Mesendoderm (in vitro differentiated cells): ENCODE measurements at regions not wholly inside any gene's neighbourhood (a gene's known extent, or its start where the extent isn't known, plus 50 kb on each side); places are given as distances from the start of the nearest gene placed in this dataset.

ENCODE experiments used
- DNase-seq: peaks from one replicate; pipeline ENCODE4 v3.0.0; 2013
- H2AK5ac ChIP-seq: 2 replicates; pipeline ENCODE4 v1.6.1; 2013; ENCODE audit warnings: low read length, inconsistent platforms
- H2BK120ac ChIP-seq: 2 replicates; pipeline ENCODE4 v1.6.1; 2013; ENCODE audit warnings: low read depth, mild to moderate bottlenecking, low read length, moderate library complexity, mixed read lengths
- H2BK15ac ChIP-seq: replicated peaks from 2 replicates; pipeline ENCODE4 v1.6.1; 2013; ENCODE audit warnings: low read depth, mild to moderate bottlenecking, moderate library complexity
- H2BK5ac ChIP-seq: 2 replicates; pipeline ENCODE4 v1.6.1; 2013; ENCODE audit warnings: low read length, inconsistent platforms
- H3K18ac ChIP-seq: 2 replicates; pipeline ENCODE4 v1.6.1; 2013; ENCODE audit warnings: mild to moderate bottlenecking, low read length, mixed read lengths
- H3K23ac ChIP-seq: one replicate; pipeline ENCODE4 v1.6.1; 2013; ENCODE audit warnings: low read length
- H3K27ac ChIP-seq: 2 replicates; pipeline ENCODE4 v1.5.1; 2013; ENCODE audit warnings: low read depth, mild to moderate bottlenecking, inconsistent platforms, low read length, moderate library complexity
- H3K27me3 ChIP-seq: 2 replicates; pipeline ENCODE4 v1.6.1; 2013; ENCODE audit warnings: low read length, control low read depth, mild to moderate bottlenecking, inconsistent platforms; ENCODE audit not compliant: insufficient read depth, poor library complexity
- H3K36me3 ChIP-seq: 2 replicates; pipeline ENCODE4 v1.6.1; 2013; ENCODE audit warnings: low read length, inconsistent platforms; ENCODE audit not compliant: control insufficient read depth, insufficient read depth
- H3K4ac ChIP-seq: one replicate; pipeline ENCODE4 v1.6.1; 2013; ENCODE audit warnings: low read depth, mild to moderate bottlenecking, low read length, moderate library complexity
- H3K4me1 ChIP-seq: 2 replicates; pipeline ENCODE4 v1.6.1; 2013; ENCODE audit warnings: low read depth, low read length, inconsistent platforms; ENCODE audit not compliant: control insufficient read depth
- H3K4me2 ChIP-seq: 2 replicates; pipeline ENCODE4 v1.6.1; 2013; ENCODE audit warnings: low read length
- H3K4me3 ChIP-seq: 2 replicates; pipeline ENCODE4 v1.5.1; 2013; ENCODE audit warnings: mild to moderate bottlenecking, low read length
- H3K56ac ChIP-seq: one replicate; pipeline ENCODE4 v1.6.1; 2013; ENCODE audit warnings: low read length
- H3K79me1 ChIP-seq: 2 replicates; pipeline ENCODE4 v1.6.1; 2013; ENCODE audit warnings: low read length, inconsistent platforms
- H3K79me2 ChIP-seq: 2 replicates; pipeline ENCODE4 v1.6.1; 2013; ENCODE audit warnings: mild to moderate bottlenecking, low read length; ENCODE audit not compliant: control insufficient read depth, insufficient read depth
- H3K9ac ChIP-seq: 2 replicates; pipeline ENCODE4 v1.6.1; 2013; ENCODE audit warnings: low read length, inconsistent platforms
- H4K5ac ChIP-seq: one replicate; pipeline ENCODE4 v1.6.1; 2013; ENCODE audit warnings: low read length
- H4K8ac ChIP-seq: one replicate; pipeline ENCODE4 v1.6.1; 2013; ENCODE audit warnings: low read depth, mild to moderate bottlenecking, control low read depth, low read length, moderate library complexity
- WGBS: extraction: QIAGEN DNeasy Blood & Tissue Kit; methylation state at CpG from one replicate; pipeline ENCODE4 v1.1.7; 2013; ENCODE audit warnings: low lambda C conversion rate, missing lambda C conversion rate; ENCODE audit not compliant: insufficient coverage; ENCODE audit errors: extremely low coverage; 5-methylcytosine and 5-hydroxymethylcytosine counted together

GRCh38 chr2:175811971-175812370 is 190.1 kb downstream of the LNPK start:
- H3K27ac ChIP-seq = no peak overlapping the region
- H2BK15ac ChIP-seq = no peak overlapping the region
- H3K79me1 ChIP-seq = no peaks in the 10 kb centered on the region
- no peaks in the 10 kb centered on the region for H3K4me1 ChIP-seq
- no peak overlapping the region for H4K8ac ChIP-seq
- no peak overlapping the region for H3K9ac ChIP-seq
- no peak overlapping the region for H4K5ac ChIP-seq
- H3K27me3 ChIP-seq = no peaks in the 10 kb centered on the region
- no peaks in the 10 kb centered on the region for H3K79me2 ChIP-seq
- WGBS = no CpG with 5 or more reads among the region's 2 CpGs
- no peak overlapping the region for H3K4me3 ChIP-seq
- H3K18ac ChIP-seq = no peak overlapping the region
- H2AK5ac ChIP-seq = no peak overlapping the region
- no peak overlapping the region for H3K23ac ChIP-seq
- H3K4ac ChIP-seq = no peak overlapping the region
- no peak overlapping the region for H3K4me2 ChIP-seq
- H2BK5ac ChIP-seq = no peak overlapping the region
- H2BK120ac ChIP-seq = no peak overlapping the region
- no peaks in the 10 kb centered on the region for H3K36me3 ChIP-seq
- no peak for DNase-seq
- no peak overlapping the region for H3K56ac ChIP-seq

DNA sequence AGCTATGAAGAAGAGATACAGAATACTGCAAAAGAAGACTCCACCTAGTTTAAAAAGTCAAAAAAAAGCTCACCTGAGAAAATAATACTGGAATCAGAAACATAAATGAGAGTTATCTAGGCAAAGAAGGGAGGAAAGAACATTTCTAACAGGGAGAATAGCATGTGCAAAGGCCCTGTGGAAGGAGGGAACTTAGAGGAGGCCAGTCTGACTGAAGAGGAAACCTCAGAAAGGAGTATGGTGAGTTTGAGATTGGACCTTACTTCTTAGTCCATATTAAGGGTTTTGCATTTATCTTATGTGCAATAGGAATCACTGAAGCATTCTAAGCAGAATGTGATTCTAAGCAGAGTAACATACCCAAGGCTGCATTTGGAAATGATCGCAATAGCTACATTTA is 193.2 kb downstream of the LNPK start:
- no peaks in the 10 kb centered on the region for H3K79me1 ChIP-seq
- no peak overlapping the region for H2BK120ac ChIP-seq
- H3K27ac ChIP-seq = no peak overlapping the region
- no peak overlapping the region for H4K8ac ChIP-seq
- no peak overlapping the region for H3K23ac ChIP-seq
- no CpG with 5 or more reads among the region's 1 CpG for WGBS
- no peak overlapping the region for H2BK5ac ChIP-seq
- no peak overlapping the region for H2BK15ac ChIP-seq
- H3K9ac ChIP-seq = no peak overlapping the region
- H3K56ac ChIP-seq = no peak overlapping the region
- no peak overlapping the region for H2AK5ac ChIP-seq
- no peak overlapping the region for H3K4me3 ChIP-seq
- H3K18ac ChIP-seq = no peak overlapping the region
- no peak overlapping the region for H3K4me2 ChIP-seq
- DNase-seq = no peak
- no peaks in the 10 kb centered on the region for H3K4me1 ChIP-seq
- no peaks in the 10 kb centered on the region for H3K79me2 ChIP-seq
- H3K4ac ChIP-seq = no peak overlapping the region
- no peaks in the 10 kb centered on the region for H3K36me3 ChIP-seq
- no peak overlapping the region for H4K5ac ChIP-seq
- no peaks in the 10 kb centered on the region for H3K27me3 ChIP-seq

GRCh38 chr2:175808078-175808477 is 194.0 kb downstream of the LNPK start:
- DNase-seq = no peak
- Histone ChIP-seq H4K8ac (no peak overlapping the region), H2AK5ac (no peak overlapping the region), H3K79me2 (no peaks in the 10 kb centered on the region), H3K4me3 (no peak overlapping the region), H3K79me1 (no peaks in the 10 kb centered on the region), H3K56ac (no peak overlapping the region), H3K18ac (no peak overlapping the region), H3K36me3 (no peaks in the 10 kb centered on the region), H3K9ac (no peak overlapping the region), H4K5ac (no peak overlapping the region), H3K27ac (no peak overlapping the region), H3K27me3 (no peaks in the 10 kb centered on the region), H2BK120ac (no peak overlapping the region), H3K23ac (no peak overlapping the region), H2BK15ac (no peak overlapping the region), H2BK5ac (no peak overlapping the region), H3K4ac (no peak overlapping the region), H3K4me2 (no peak overlapping the region), H3K4me1 (no peaks in the 10 kb centered on the region)
- WGBS = no CpG with 5 or more reads among the region's 1 CpG

GRCh38 chr2:175807031-175807873 is 194.8 kb downstream of the LNPK start:
- H3K4ac ChIP-seq = no peak overlapping the region
- no peak overlapping the region for H4K8ac ChIP-seq
- H4K5ac ChIP-seq = no peak overlapping the region
- H3K79me2 ChIP-seq = no peaks in the 10 kb centered on the region
- no peak overlapping the region for H3K23ac ChIP-seq
- no peak overlapping the region for H3K18ac ChIP-seq
- H3K36me3 ChIP-seq = no peaks in the 10 kb centered on the region
- no peak overlapping the region for H2BK15ac ChIP-seq
- H3K4me3 ChIP-seq = no peak overlapping the region
- no CpG with 5 or more reads among the region's 5 CpGs for WGBS
- no peak overlapping the region for H3K56ac ChIP-seq
- H2BK120ac ChIP-seq = no peak overlapping the region
- H3K79me1 ChIP-seq = no peaks in the 10 kb centered on the region
- H3K9ac ChIP-seq = no peak overlapping the region
- H3K4me1 ChIP-seq = no peaks in the 10 kb centered on the region
- no peak overlapping the region for H3K4me2 ChIP-seq
- no peak overlapping the region for H2AK5ac ChIP-seq
- H3K27ac ChIP-seq = no peak overlapping the region
- DNase-seq = peak; percentile 30
- H2BK5ac ChIP-seq = no peak overlapping the region
- no peaks in the 10 kb centered on the region for H3K27me3 ChIP-seq

GRCh38 chr2:175806570-175806969 is 195.5 kb downstream of the LNPK start:
- no peak overlapping the region for H4K8ac ChIP-seq
- H2AK5ac ChIP-seq = no peak overlapping the region
- H3K9ac ChIP-seq = no peak overlapping the region
- no peak overlapping the region for H3K23ac ChIP-seq
- H3K4ac ChIP-seq = no peak overlapping the region
- H3K27me3 ChIP-seq = no peaks in the 10 kb centered on the region
- no peak overlapping the region for H4K5ac ChIP-seq
- H3K56ac ChIP-seq = no peak overlapping the region
- H3K4me3 ChIP-seq = no peak overlapping the region
- DNase-seq = no peak
- H2BK5ac ChIP-seq = no peak overlapping the region
- H3K79me2 ChIP-seq = no peaks in the 10 kb centered on the region
- no peak overlapping the region for H3K4me2 ChIP-seq
- WGBS = no CpG with 5 or more reads among the region's 3 CpGs
- H3K79me1 ChIP-seq = no peaks in the 10 kb centered on the region
- H3K27ac ChIP-seq = no peak overlapping the region
- no peak overlapping the region for H3K18ac ChIP-seq
- H2BK15ac ChIP-seq = no peak overlapping the region
- H2BK120ac ChIP-seq = no peak overlapping the region
- H3K4me1 ChIP-seq = no peaks in the 10 kb centered on the region
- no peaks in the 10 kb centered on the region for H3K36me3 ChIP-seq

DNA sequence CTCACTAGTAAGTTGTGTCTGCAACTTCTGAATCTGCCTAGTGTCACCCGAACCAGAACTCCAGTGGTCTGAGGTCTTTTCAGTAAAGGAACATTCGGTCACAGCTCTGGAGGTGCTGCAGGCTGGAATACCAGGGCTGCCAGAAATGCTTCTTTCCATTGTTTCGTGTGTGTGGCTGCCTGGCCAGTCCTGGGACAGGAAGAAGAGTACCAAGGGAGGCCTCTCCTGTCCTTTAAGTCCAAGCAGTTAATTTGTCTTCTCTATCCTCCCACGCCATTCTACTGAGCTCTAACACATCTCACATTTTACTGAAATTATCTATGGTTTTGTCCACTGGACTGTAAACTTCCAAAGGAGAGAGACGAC is 196.0 kb downstream of the LNPK start:
- H3K27me3 ChIP-seq = no peaks in the 10 kb centered on the region
- no peak overlapping the region for H3K9ac ChIP-seq
- H3K23ac ChIP-seq = no peak overlapping the region
- no peaks in the 10 kb centered on the region for H3K79me1 ChIP-seq
- H2BK5ac ChIP-seq = no peak overlapping the region
- no peak overlapping the region for H3K27ac ChIP-seq
- no peak overlapping the region for H2BK120ac ChIP-seq
- no peak overlapping the region for H3K18ac ChIP-seq
- WGBS = no CpG with 5 or more reads among the region's 5 CpGs
- H4K8ac ChIP-seq = no peak overlapping the region
- H3K4me1 ChIP-seq = no peaks in the 10 kb centered on the region
- H3K4ac ChIP-seq = no peak overlapping the region
- H2BK15ac ChIP-seq = no peak overlapping the region
- H3K56ac ChIP-seq = no peak overlapping the region
- no peak overlapping the region for H3K4me3 ChIP-seq
- DNase-seq = peak; percentile 64
- no peak overlapping the region for H4K5ac ChIP-seq
- no peaks in the 10 kb centered on the region for H3K36me3 ChIP-seq
- no peak overlapping the region for H2AK5ac ChIP-seq
- no peak overlapping the region for H3K4me2 ChIP-seq
- no peaks in the 10 kb centered on the region for H3K79me2 ChIP-seq
